ENCODE measurements at regions not wholly inside any gene's neighbourhood (a gene's known extent, or its start where the extent isn't known, plus 50 kb on each side); places are given as distances from the start of the nearest gene placed in this dataset.

DNA sequence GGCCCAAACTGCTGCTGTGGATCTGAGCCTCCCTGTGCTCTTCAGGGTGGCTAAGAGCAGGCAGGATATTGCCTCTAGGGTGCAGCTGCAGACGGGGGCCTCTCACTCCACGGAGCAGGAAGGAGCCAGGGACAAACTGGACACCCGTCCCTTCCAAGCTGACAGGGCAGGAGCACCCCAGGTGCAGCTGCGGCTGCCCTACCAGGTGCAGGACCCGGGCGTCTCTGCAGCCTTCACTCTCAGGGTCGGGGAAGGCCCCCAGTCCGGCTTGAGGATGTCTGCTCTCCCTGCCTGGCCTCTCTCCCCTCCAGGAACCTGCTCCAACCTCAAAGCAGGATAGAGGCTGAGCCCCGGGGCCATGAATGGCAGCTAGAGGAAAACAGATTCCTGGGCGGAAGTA is 1554.9 kb upstream of the CADM2 start:
- H3K4me3 ChIP-seq (ENCODE audit: low read depth, low read length), result no peak overlapping the region
- TF ChIP-seq, protein P1, sequence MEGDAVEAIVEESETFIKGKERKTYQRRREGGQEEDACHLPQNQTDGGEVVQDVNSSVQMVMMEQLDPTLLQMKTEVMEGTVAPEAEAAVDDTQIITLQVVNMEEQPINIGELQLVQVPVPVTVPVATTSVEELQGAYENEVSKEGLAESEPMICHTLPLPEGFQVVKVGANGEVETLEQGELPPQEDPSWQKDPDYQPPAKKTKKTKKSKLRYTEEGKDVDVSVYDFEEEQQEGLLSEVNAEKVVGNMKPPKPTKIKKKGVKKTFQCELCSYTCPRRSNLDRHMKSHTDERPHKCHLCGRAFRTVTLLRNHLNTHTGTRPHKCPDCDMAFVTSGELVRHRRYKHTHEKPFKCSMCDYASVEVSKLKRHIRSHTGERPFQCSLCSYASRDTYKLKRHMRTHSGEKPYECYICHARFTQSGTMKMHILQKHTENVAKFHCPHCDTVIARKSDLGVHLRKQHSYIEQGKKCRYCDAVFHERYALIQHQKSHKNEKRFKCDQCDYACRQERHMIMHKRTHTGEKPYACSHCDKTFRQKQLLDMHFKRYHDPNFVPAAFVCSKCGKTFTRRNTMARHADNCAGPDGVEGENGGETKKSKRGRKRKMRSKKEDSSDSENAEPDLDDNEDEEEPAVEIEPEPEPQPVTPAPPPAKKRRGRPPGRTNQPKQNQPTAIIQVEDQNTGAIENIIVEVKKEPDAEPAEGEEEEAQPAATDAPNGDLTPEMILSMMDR (IDR thresholded peaks at IDR 0.05; ENCODE audit: borderline replicate concordance, insufficient read depth, low read depth, low read length), result no peak

DNA sequence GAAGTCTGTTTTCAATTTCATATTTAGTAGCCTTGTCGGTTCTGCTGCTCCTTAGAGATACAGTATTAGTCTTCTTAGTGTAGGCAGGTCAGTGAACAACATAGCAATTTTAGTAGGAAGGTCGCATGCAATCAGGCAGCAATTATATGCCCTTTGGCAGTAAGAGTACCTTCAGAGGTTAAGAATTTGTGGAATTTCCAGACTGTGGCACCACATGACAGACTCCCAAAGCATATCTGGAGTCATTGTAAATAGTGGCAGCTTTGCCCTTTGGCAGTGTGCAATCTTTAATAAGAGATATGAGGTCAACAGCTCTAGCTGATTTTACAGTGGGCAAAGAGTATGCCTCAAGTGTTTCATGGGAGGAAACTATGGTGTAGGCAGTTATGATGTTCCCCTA is 1532.5 kb upstream of the CADM2 start:
- TF ChIP-seq, protein P1 (IDR thresholded peaks at IDR 0.05; ENCODE audit: borderline replicate concordance, insufficient read depth, low read depth, low read length), result no peak

DNA sequence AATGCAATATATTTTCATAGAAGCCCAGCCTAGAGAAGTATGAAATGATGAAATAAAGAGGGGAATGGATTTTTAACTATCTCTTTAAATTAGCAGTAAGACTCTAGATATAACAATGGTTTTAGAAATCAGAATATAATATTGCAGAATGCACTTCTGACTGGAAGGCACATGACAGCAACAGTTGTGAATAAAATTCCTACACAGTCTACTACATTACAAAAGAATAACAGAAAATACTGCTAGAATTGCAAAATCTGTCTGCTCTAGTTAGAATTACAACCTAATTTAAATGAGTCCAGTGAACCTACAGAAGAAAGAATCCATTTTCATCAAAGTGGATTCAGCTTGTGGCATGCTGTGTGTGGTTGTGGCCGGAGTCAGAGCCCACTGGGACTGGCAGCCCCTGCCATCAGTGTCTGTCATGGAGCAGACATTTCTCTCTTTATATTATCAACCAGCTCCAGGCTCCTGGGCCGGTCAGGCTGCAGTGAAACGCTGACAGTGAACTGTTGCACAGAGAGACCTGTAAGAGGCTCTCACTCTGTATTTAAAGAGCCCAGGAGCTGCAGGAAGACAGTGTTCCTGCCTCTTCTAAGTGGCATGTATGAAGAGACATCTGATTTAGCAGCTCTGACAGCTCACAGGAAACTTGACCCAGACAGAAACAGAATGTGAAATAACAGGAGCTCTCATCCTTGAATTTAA is 1523.8 kb upstream of the CADM2 start:
- H3K4me3 ChIP-seq (ENCODE audit: low read depth, low read length), result no peak overlapping the region
- TF ChIP-seq, protein P1 (IDR thresholded peaks at IDR 0.05; ENCODE audit: borderline replicate concordance, insufficient read depth, low read depth, low read length), result no peak

More for the DNA sequence above, 1532.5 kb upstream of the CADM2 start:
- H3K4me3 ChIP-seq (ENCODE audit: low read depth, low read length), result no peak overlapping the region

DNA sequence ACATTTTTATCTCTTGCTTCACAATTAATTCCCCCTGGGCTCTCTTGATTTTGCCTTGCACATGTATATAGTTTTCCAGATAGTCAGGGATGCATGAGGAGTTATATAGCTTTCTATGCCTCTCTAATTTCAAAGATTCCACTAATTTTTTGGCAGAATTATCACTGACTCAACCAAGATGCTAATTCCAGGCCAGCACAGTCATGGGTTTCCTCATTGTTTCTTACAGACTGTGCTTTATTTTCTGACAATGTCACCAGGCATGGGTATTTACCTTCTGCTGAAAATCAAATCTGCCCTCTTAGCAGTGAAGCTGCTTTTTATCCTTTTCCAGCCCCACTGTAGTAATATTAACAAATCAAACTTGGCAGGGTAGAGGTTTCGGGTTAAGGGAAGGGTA is 1520.6 kb upstream of the CADM2 start:
- H3K4me3 ChIP-seq (ENCODE audit: low read depth, low read length), result no peak overlapping the region
- TF ChIP-seq, protein P1 (IDR thresholded peaks at IDR 0.05; ENCODE audit: borderline replicate concordance, insufficient read depth, low read depth, low read length), result no peak

DNA sequence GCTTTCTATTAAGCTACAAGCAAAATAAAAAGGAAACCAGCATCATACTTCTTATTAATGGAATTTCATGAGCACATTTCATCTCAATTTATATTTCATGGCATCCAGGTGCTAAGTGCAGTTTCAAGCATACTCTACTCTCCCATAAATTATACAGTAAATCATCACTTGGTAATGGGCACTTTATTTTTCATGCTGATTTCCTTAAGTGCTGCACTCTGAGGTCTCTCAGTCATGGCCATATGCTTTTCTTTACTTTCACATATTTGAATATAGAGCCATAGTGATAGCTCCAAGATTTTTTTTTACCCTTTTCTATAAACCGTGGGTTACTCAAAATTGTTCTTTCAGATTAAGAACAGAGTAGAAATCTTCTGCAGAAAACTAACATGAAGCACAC is 1505.7 kb upstream of the CADM2 start:
- no peak overlapping the region for H3K4me3 ChIP-seq (ENCODE audit: low read depth, low read length)
- TF ChIP-seq, protein P1 (IDR thresholded peaks at IDR 0.05; ENCODE audit: borderline replicate concordance, insufficient read depth, low read depth, low read length), result no peak

DNA sequence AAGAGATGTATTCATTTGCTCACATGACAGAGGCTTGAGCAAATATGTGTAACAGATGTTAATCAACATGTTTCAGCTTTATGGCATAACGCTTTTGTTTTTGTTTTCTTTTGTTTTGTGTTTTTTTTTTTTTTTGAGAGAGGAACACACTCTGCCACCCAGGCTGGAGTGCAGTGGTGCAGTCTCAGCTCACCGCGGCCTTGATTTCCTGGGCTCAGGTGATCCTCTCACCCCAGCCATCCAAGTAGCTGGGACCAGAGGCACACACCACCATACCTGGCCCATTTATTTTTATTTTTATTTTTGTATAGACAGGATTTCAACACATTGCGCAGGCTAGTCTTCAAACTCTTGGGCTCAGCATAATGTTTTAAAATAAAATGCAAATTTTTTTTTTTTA is 1504.4 kb upstream of the CADM2 start:
- TF ChIP-seq, protein P1 (IDR thresholded peaks at IDR 0.05; ENCODE audit: borderline replicate concordance, insufficient read depth, low read depth, low read length), result no peak
- H3K4me3 ChIP-seq (ENCODE audit: low read depth, low read length), result no peak overlapping the region

DNA sequence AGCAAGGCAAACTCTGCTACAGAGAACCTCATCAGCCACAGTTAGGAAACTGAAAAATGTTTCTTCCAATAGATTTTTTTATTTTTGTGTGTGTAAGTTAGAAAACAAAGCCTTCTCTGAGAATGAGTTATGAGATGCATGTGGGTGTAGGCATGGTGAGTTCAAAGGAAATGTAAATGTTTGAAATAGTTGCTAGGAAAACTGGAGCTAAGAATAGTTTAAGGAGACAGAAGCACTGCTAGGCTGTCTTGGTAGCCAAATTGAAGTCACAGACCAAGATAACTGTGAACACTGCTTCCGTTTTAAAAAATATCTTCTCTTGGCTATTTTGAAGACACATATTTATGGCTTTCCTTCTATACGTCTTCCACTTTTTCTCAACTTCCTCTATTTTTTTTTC is 1501.2 kb upstream of the CADM2 start:
- TF ChIP-seq, protein P1 (IDR thresholded peaks at IDR 0.05; ENCODE audit: borderline replicate concordance, insufficient read depth, low read depth, low read length), result no peak
- no peak overlapping the region for H3K4me3 ChIP-seq (ENCODE audit: low read depth, low read length)
